PC-3 (cell line): ENCODE measurements at regions not wholly inside any gene's neighbourhood (a gene's known extent, or its start where the extent isn't known, plus 50 kb on each side); places are given as distances from the start of the nearest gene placed in this dataset.

Experiments used
- ATAC-seq: fragments of 200-7000 bp; cut with Tn5 transposase; 2 replicates; pipeline ENCODE4 v1.9.1; 2020; ENCODE audit warnings: mild to moderate bottlenecking, moderate library complexity
- BruUV-seq: library from RNA; stranded (reverse); fragments of 400-500 nt; replicated peaks from 2 replicates; lab custom pipeline; 2021; lab: Mats Ljungman, UMichigan
- CTCF ChIA-PET: fragments of 300-600 bp; sonication (Branson Sonifier 250); formaldehyde crosslinking; loops from one replicate; lab custom pipeline; 2022; ENCODE audit warnings: antibody characterized with exemption; lab: Charles Lee
- POLR2A ChIA-PET: fragments of 300-600 bp; sonication (Branson Sonifier 250); formaldehyde crosslinking; loops from one replicate; lab custom pipeline; 2022; ENCODE audit warnings: antibody characterized with exemption; ENCODE audit not compliant: unreplicated experiment; lab: Charles Lee
- DNase-seq: peaks from one replicate; pipeline ENCODE4 v3.0.0-alpha.2; 2015
- H2AFZ ChIP-seq: fragments of 300-600 bp; sonication (generic); 2 replicates; pipeline ENCODE4 v1.6.0; 2016; ENCODE audit warnings: antibody characterized with exemption, low read length
- H3F3A ChIP-seq: fragments of 300-600 bp; sonication (generic); one replicate; pipeline ENCODE4 v1.6.0; 2017; ENCODE audit warnings: antibody characterized with exemption, low read length, control low read depth, mild to moderate bottlenecking; ENCODE audit not compliant: unreplicated experiment
- H3K27ac ChIP-seq: fragments of 300-600 bp; sonication (generic); 2 replicates; pipeline ENCODE4 v1.5.1; 2016; ENCODE audit warnings: mild to moderate bottlenecking, low read length
- H3K27me3 ChIP-seq: fragments of 300-600 bp; sonication (generic); 2 replicates; pipeline ENCODE4 v1.6.1; 2016; ENCODE audit warnings: low read length, mixed read lengths
- H3K36me3 ChIP-seq: fragments of 300-600 bp; sonication (generic); 2 replicates; pipeline ENCODE4 v1.6.1; 2016; ENCODE audit warnings: low read depth, mixed run types, low read length, mixed read lengths
- H3K4me1 ChIP-seq: fragments of 300-600 bp; sonication (generic); 2 replicates; pipeline ENCODE4 v1.5.1; 2016; ENCODE audit warnings: low read length; ENCODE audit not compliant: insufficient read depth
- H3K4me2 ChIP-seq: fragments of 300-600 bp; sonication (generic); 2 replicates; pipeline ENCODE4 v1.6.0; 2016; ENCODE audit warnings: low read length
- H3K4me3 ChIP-seq: fragments of 300-600 bp; sonication (generic); 2 replicates; pipeline ENCODE4 v1.5.1; 2016; ENCODE audit warnings: mild to moderate bottlenecking, low read length, mixed read lengths
- H3K79me2 ChIP-seq: fragments of 300-600 bp; sonication (generic); 2 replicates; pipeline ENCODE4 v1.6.1; 2017; ENCODE audit warnings: low read length, mixed read lengths
- H3K9ac ChIP-seq: fragments of 300-600 bp; sonication (generic); 2 replicates; pipeline ENCODE4 v1.6.0; 2016; ENCODE audit warnings: mild to moderate bottlenecking, low read length
- H3K9me2 ChIP-seq: fragments of 300-600 bp; sonication (generic); replicated peaks from 2 replicates; pipeline ENCODE4 v1.6.1; 2016; ENCODE audit warnings: mixed run types, low read length, mixed read lengths
- H3K9me3 ChIP-seq: fragments of 300-600 bp; sonication (generic); 2 replicates; pipeline ENCODE4 v1.6.1; 2016; ENCODE audit warnings: low read length, mixed read lengths
- H4K20me1 ChIP-seq: fragments of 300-600 bp; sonication (generic); 2 replicates; pipeline ENCODE4 v1.6.1; 2016; ENCODE audit warnings: low read length, mixed read lengths
- EZH2 ChIP-seq: fragments of 300-600 bp; sonication (generic); IDR thresholded peaks from one replicate; pipeline ENCODE4 v1.6.1; 2017; ENCODE audit warnings: antibody characterized with exemption, mild to moderate bottlenecking, low read length; ENCODE audit not compliant: unreplicated experiment
- EZH2phosphoT487 ChIP-seq: fragments of 300-600 bp; sonication (generic); IDR thresholded peaks from 2 replicates; pipeline ENCODE4 v1.6.1; 2018; ENCODE audit warnings: mild to moderate bottlenecking, antibody characterized with exemption, low read length, borderline replicate concordance
- intact Hi-C: fragments of 100-400 bp; cut with micrococcal nuclease; formaldehyde crosslinking; loops from 2 replicates; pipeline ENCODE4 v1.9.0; 2023
- TF ChIP-seq, protein P1 (sequence below): fragments of 300-600 bp; sonication (generic); conservative IDR thresholded peaks from 2 replicates; pipeline ENCODE4 v1.5.1; 2017; ENCODE audit warnings: antibody characterized with exemption, low read depth, mild to moderate bottlenecking, low read length

DNA sequence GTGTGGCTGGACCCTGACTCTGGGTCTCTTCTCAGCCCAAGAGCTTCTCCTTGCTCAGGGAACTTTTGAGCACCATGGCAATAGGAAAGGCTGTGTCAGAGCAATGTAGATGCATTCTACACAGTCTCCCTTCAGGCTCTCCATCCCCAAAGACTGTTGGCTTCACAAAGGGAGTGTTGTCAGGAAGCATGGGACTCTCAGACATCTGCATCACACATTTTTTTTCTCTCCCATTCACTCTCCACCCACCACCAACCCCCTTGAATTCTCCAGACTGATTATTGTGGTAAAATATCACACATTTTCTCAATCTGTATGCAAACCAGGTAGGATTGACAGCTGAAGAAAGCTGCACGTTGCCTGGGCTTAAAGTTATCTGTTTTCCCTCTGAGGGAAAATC is 105.4 kb upstream of the WARS2 start:
- Histone ChIP-seq H3K79me2 (no peaks in the 10 kb centered on the region), H3K36me3 (no peaks in the 10 kb centered on the region), H2AFZ (no peak overlapping the region), H3K9me2 (no peaks in the 10 kb centered on the region), H3K4me3 (no peak overlapping the region), H4K20me1 (no peaks in the 10 kb centered on the region), H3K9me3 (no peaks in the 10 kb centered on the region), H3K9ac (no peak overlapping the region), H3K4me1 (peaks cover 8% of the 10 kb centered on the region; the same call in 1 of the 2 replicates), H3K27ac (no peak overlapping the region), H3K4me2 (no peak overlapping the region), H3F3A (no peaks in the 10 kb centered on the region), H3K27me3 (no peaks in the 10 kb centered on the region)
- ATAC-seq (no peak), DNase-seq (no peak)
- intact Hi-C loops, result no loop called here
- CTCF ChIA-PET, result no interaction called here
- POLR2A ChIA-PET, result no interaction called here
- no TSS peak for BruUV-seq
- no peak for TF ChIP-seq EZH2phosphoT487
- no peak for TF ChIP-seq EZH2
- TF ChIP-seq, protein P1, sequence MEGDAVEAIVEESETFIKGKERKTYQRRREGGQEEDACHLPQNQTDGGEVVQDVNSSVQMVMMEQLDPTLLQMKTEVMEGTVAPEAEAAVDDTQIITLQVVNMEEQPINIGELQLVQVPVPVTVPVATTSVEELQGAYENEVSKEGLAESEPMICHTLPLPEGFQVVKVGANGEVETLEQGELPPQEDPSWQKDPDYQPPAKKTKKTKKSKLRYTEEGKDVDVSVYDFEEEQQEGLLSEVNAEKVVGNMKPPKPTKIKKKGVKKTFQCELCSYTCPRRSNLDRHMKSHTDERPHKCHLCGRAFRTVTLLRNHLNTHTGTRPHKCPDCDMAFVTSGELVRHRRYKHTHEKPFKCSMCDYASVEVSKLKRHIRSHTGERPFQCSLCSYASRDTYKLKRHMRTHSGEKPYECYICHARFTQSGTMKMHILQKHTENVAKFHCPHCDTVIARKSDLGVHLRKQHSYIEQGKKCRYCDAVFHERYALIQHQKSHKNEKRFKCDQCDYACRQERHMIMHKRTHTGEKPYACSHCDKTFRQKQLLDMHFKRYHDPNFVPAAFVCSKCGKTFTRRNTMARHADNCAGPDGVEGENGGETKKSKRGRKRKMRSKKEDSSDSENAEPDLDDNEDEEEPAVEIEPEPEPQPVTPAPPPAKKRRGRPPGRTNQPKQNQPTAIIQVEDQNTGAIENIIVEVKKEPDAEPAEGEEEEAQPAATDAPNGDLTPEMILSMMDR, result no peak

DNA sequence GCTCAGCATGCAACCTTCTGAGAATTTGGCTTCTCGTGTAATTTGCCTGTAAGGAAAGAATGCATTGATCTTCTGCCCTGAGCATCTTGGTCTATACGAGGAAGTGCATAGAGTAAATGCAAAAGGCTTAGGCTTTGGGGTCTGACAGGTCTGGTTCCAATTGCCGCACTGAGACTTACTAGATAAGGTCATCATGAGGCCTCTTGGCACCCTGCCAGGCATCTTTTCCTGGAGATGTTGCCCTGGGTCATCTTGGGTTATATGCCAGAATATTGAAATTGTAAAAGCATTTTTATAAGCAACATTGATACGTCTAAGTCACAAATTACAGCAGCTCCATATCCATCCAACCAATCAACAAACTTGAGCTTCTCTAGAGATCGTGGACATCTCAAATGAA is 108.8 kb upstream of the WARS2 start:
- no peaks in the 10 kb centered on the region for H4K20me1 ChIP-seq
- intact Hi-C loops, result no loop called here
- H3K9me3 ChIP-seq, result no peaks in the 10 kb centered on the region

DNA sequence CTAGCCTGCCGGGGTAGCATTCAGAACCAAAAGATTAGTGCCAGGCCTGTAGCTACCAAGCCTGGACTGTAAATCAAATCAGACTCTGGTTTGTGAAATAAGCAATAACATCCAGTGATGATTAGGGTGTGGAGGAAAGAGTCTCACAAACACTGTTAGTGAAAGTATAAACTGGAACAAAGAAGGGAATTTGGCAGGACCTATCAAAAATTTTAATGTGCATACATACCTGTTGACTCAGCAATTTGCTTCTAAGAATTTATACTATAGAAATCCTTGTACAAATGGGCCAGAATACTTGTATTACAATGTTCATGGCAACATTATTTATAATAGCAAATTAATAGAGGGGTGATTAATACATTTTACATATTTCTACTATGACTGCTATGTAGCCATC is 109.8 kb upstream of the WARS2 start:
- no peak overlapping the region for H2AFZ ChIP-seq
- peak; percentile 60 for DNase-seq
- no peaks in the 10 kb centered on the region for H3K9me3 ChIP-seq
- ChIA-PET POLR2A (interaction anchor here (0.6 kb wide), 1 partner anchor 462 kb away, joined by 4 read pairs; the partner anchor contains the start of gene PHGDH), CTCF (no interaction called here)
- H3K9ac ChIP-seq, result no peak overlapping the region
- no peaks in the 10 kb centered on the region for H4K20me1 ChIP-seq
- no peak overlapping the region for H3K4me3 ChIP-seq
- peaks cover 8% of the 10 kb centered on the region for H3F3A ChIP-seq
- H3K4me2 ChIP-seq, result no peak overlapping the region
- TF ChIP-seq, protein P1, result no peak
- no peak overlapping the region for H3K27ac ChIP-seq
- ATAC-seq, result peak; percentile 54
- no TSS peak for BruUV-seq
- peaks cover 38% of the 10 kb centered on the region for H3K4me1 ChIP-seq
- intact Hi-C loops, result loop anchor here (1.0 kb wide), 1 partner anchor 29 kb away; no protein-coding TSS in a partner anchor
- H3K36me3 ChIP-seq, result no peaks in the 10 kb centered on the region
- no peaks in the 10 kb centered on the region for H3K79me2 ChIP-seq
- no peaks in the 10 kb centered on the region for H3K9me2 ChIP-seq
- no peaks in the 10 kb centered on the region for H3K27me3 ChIP-seq

More for the DNA sequence above, 108.8 kb upstream of the WARS2 start:
- no peak overlapping the region for H2AFZ ChIP-seq
- no TSS peak for BruUV-seq
- DNase-seq (no peak), ATAC-seq (no peak)
- TF ChIP-seq, protein P1, result no peak
- TF ChIP-seq EZH2 (no peak), EZH2phosphoT487 (no peak)
- no peak overlapping the region for H3K27ac ChIP-seq
- H3K9ac ChIP-seq, result no peak overlapping the region
- ChIA-PET CTCF (interaction anchor here (0.7 kb wide), 1 partner anchor 341 kb away, joined by 4 read pairs; no protein-coding TSS in a partner anchor), POLR2A (no interaction called here)
- no peaks in the 10 kb centered on the region for H3K27me3 ChIP-seq
- H3F3A ChIP-seq, result peaks cover 8% of the 10 kb centered on the region
- no peak overlapping the region for H3K4me2 ChIP-seq
- no peaks in the 10 kb centered on the region for H3K9me2 ChIP-seq
- no peaks in the 10 kb centered on the region for H3K36me3 ChIP-seq
- no peak overlapping the region for H3K4me3 ChIP-seq
- no peaks in the 10 kb centered on the region for H3K79me2 ChIP-seq
- H3K4me1 ChIP-seq, result peaks cover 29% of the 10 kb centered on the region
